SK-N-MC (cell line): ENCODE measurements at regions not wholly inside any gene's neighbourhood (a gene's known extent, or its start where the extent isn't known, plus 50 kb on each side); places are given as distances from the start of the nearest gene placed in this dataset.

ENCODE experiments used
- DNase-seq: peaks from one replicate; pipeline ENCODE4 v3.0.0-alpha.2; 2011; ENCODE audit warnings: low read depth, low spot score
- H3K27ac ChIP-seq: fragments of 200-600 bp; sonication (generic); 2 replicates; pipeline ENCODE4 v1.5.1; 2016; ENCODE audit warnings: mixed run types
- H3K36me3 ChIP-seq: fragments of 200-600 bp; sonication (generic); 2 replicates; pipeline ENCODE4 v1.6.1; 2017; ENCODE audit warnings: antibody characterized with exemption, low read length, mixed read lengths; ENCODE audit not compliant: insufficient read depth
- H3K4me3 ChIP-seq: fragments of 200-600 bp; sonication (generic); 2 replicates; pipeline ENCODE4 v1.5.1; 2016
- H3K9ac ChIP-seq: fragments of 200-600 bp; sonication (generic); 2 replicates; pipeline ENCODE4 v1.8.0; 2017; ENCODE audit warnings: mixed run types, mixed read lengths; ENCODE audit not compliant: insufficient read length
- H3K9me3 ChIP-seq: fragments of 200-600 bp; sonication (generic); 2 replicates; pipeline ENCODE4 v1.6.1; 2017; ENCODE audit warnings: low read depth, mild to moderate bottlenecking, antibody characterized with exemption, low read length, moderate library complexity, mixed read lengths
- EZH2 ChIP-seq: fragments of 200-600 bp; sonication (generic); IDR thresholded peaks from one replicate; pipeline ENCODE4 v1.6.1; 2017; ENCODE audit warnings: antibody characterized with exemption
- FOXP2 ChIP-seq: optimal IDR thresholded peaks from 2 replicates; pipeline ENCODE3; 2011; ENCODE audit warnings: mild to moderate bottlenecking, moderate library complexity; ENCODE audit not compliant: insufficient read depth; ENCODE audit errors: extremely low read length, control extremely low read depth
- POLR2AphosphoS5 ChIP-seq: IDR thresholded peaks from 2 replicates; pipeline ENCODE4 v1.6.1; 2012; ENCODE audit warnings: mild to moderate bottlenecking, low read depth, low read length, borderline replicate concordance

DNA sequence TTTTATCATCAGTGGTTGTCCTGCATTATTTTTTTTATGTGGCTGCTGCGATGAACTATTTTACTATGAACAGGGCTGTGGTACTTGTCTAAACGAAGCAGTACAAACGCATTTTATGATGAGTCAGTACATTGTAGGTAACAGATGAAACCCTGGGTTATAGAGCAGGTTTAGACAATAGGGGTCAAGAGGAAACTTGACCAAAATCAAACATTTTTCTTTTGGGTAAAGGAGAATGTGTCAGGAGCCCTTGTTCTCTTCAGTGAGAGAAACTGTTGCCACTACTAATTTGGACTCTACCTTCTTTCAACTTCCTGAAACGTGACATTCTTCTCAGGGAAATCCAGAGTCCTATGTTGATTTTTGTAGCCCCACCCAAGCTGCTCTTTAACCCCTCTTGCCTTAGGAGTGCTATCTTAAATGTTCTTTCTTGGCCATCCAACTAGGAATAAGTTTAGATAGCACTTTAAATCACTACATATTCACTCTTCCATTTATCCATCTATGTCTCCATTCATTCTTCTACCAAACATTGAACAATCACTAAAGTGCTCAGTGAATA is 415.8 kb upstream of the NR3C2 start:
- H3K36me3 ChIP-seq = no peaks in the 10 kb centered on the region
- no peaks in the 10 kb centered on the region for H3K9me3 ChIP-seq
- no peak for DNase-seq
- no peak overlapping the region for H3K27ac ChIP-seq
- TF ChIP-seq EZH2 (no peak), FOXP2 (no peak), POLR2AphosphoS5 (no peak)
- no peak overlapping the region for H3K9ac ChIP-seq
- H3K4me3 ChIP-seq = no peak overlapping the region

DNA sequence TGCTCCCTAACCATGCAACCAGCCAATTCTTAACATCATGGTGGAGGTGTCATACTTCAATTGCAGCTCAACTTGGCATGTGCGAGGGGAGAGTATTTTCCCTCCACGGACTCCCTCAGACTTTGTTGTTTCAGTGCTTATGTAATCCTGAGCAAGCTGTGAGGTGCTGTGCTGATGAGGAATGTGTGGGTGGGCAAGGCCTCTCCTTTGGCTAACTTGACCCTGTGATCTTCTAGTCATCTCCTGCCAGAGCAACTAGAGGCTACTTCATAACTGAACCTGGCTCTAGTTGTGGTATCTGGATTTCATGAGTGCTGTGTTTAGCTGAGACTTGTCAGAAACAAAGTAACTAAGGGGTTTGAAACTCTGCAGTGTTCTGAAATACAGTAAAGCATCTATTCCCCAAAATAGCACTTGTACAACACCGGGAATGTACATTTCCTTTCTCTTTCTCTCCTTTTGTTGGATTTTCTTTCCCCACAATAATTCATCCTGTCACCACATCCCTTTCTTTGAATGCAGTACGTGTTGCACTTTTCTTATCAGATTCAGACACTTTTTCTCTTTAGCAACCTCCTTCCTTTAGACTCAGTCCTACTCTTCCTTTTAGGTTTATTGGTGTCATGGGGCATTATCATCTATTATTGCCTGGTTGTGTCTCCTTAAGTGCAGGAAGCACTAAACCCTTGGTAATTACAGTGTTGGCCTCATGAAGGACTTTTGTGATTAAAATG is 415.2 kb upstream of the NR3C2 start:
- no peak overlapping the region for H3K27ac ChIP-seq
- no peaks in the 10 kb centered on the region for H3K36me3 ChIP-seq
- no peak overlapping the region for H3K4me3 ChIP-seq
- no peak for DNase-seq
- no peak overlapping the region for H3K9ac ChIP-seq
- no peak for TF ChIP-seq POLR2AphosphoS5
- TF ChIP-seq EZH2 = no peak
- no peak for TF ChIP-seq FOXP2
- no peaks in the 10 kb centered on the region for H3K9me3 ChIP-seq

DNA sequence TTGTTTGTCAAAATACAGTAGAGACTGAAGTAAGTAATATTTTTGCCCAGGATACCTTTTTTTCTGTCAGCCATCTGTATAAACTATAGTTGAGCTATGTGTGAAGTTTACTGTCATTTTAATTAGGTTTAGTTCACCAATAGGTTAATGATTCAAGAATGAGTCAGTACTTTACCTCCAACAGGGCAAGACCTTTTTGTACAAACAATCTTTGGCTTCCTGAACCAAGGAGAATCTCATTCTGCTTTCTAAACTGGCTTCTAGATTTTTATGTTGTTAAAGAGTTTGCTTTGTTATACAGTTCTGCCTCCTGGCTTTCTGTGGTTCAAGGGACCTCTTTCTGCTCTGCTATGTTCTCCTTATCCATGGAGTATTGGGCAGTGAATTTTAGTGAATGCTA is 412.0 kb upstream of the NR3C2 start:
- Histone ChIP-seq H3K9me3 (no peaks in the 10 kb centered on the region), H3K36me3 (no peaks in the 10 kb centered on the region), H3K27ac (no peak overlapping the region), H3K9ac (no peak overlapping the region), H3K4me3 (no peak overlapping the region)
- no peak for DNase-seq
- no peak for TF ChIP-seq POLR2AphosphoS5
- TF ChIP-seq EZH2 = no peak
- no peak for TF ChIP-seq FOXP2

DNA sequence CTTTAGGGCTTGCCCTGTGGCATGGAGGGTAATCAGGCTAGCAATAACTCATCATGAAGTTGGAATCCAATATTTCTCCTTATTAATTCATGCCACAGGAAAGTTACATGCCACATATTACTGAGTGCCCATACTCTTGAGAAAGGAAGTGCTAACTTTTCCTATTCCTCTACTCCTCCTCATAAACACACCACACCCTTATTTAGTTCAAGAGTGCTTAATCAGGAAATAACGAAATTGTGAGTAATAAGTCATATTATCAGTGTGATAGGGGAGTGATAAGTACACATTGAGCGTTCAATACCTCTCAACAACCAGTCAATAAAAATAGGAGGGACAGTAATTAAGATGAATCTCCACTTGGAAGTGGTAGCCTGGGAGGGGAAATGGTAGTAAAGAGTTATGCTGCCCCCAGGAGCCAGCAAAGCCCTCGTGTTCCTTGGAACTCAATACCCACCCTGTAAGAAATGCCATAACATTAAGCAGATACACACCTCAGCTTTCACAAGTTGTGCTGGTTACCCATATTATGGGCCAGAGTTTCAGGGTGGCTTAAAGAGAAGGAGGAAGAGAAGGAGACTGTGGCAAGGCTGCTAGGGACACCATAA is 410.0 kb upstream of the NR3C2 start:
- TF ChIP-seq FOXP2 (no peak), EZH2 (no peak), POLR2AphosphoS5 (no peak)
- no peak overlapping the region for H3K9ac ChIP-seq
- no peak overlapping the region for H3K27ac ChIP-seq
- H3K4me3 ChIP-seq = no peak overlapping the region
- H3K36me3 ChIP-seq = no peaks in the 10 kb centered on the region
- no peak for DNase-seq
- H3K9me3 ChIP-seq = no peaks in the 10 kb centered on the region

DNA sequence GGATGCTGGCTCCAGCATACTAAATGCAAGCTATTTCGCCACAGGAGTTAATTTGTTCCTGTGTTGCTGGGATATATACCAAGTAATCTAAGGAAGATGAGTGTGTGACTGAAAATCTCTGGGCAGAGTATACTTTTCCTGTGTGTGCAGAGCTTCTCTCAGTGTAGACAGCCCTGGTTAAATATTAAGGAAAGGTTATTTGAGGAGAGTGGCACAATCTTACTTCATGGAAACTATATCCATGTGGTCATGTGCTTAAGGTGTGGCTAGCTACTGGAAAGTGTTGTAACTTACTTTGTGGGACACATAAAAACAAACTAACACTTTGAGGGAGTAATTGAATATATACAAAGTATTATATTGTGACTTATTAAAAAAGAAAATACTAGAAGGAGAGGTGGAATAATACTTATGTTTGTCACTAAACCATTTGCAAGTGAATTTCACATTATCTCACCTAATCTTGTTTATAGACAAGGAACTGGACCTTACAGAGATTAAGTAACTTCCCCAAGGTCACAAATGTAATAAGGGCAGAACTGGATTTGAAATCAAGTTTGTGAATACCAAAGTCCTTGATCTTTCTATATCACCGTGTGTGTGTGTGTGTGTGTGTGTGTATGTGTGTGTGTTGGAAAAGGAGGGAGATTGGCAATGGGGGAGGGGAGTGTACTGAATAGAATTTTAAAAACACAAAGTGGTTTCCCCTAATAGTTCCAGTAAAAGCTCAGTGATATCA is 408.2 kb upstream of the NR3C2 start:
- Histone ChIP-seq H3K9me3 (no peaks in the 10 kb centered on the region), H3K4me3 (no peak overlapping the region), H3K36me3 (no peaks in the 10 kb centered on the region), H3K27ac (no peak overlapping the region), H3K9ac (no peak overlapping the region)
- no peak for DNase-seq
- TF ChIP-seq EZH2 (no peak), POLR2AphosphoS5 (no peak), FOXP2 (no peak)

DNA sequence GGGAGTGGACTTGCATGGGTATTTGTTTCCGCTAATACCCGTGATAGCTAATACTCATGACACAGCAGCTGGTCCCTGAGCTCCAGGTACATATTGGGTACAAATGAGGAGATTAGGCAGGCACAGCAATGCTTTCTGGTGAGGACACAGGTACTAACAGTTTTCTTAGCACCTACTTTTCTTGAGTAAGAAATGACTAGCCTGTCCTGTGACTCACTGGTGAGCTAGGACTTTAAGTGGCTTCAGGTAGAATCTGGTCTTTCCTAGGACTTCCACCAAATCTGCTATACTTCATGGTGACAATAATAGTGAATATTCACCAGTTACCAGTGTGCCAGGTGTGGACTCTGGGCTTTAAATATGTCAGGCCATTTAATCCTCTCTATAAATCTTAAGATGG is 407.4 kb upstream of the NR3C2 start:
- no peak for TF ChIP-seq FOXP2
- TF ChIP-seq EZH2 = no peak
- TF ChIP-seq POLR2AphosphoS5 = no peak
- H3K9me3 ChIP-seq = no peaks in the 10 kb centered on the region
- no peak overlapping the region for H3K4me3 ChIP-seq
- no peak overlapping the region for H3K27ac ChIP-seq
- H3K36me3 ChIP-seq = no peaks in the 10 kb centered on the region
- DNase-seq = no peak
- no peak overlapping the region for H3K9ac ChIP-seq

DNA sequence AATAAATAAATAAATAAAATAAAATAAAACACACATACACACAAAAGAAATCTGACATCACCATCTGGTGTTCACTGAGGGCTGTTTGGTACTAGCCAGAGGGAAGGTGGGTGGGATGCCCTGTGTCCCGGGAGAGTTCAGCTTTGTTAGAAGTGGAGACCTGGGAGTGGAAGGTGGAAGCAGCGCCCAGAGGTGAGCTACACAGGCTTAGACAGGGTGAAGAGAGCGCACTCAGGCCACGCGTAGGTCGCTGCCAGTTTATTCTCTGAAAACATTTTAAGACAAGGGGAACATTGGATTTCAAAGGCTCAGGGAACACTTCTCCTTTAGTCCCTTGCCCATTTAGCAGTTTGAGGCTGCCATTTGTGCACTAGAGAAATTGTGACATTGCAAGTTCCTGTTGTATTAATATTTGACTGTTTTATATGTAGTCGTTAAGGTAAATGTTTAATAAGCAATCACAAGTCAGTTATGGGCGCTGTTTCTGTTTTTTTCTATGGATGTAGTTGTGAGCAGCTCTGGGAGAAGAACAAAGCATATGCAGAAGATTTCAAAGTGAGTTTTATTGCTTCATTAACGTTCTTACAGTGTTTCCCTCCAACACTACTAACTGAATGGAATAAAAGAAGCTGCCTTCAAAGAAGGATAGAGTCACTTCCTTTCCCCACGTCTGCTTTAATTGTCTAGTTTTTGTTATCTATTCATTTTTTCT is 405.5 kb upstream of the NR3C2 start:
- DNase-seq = no peak
- Histone ChIP-seq H3K36me3 (no peaks in the 10 kb centered on the region), H3K27ac (no peak overlapping the region), H3K9ac (no peak overlapping the region), H3K4me3 (no peak overlapping the region), H3K9me3 (no peaks in the 10 kb centered on the region)
- TF ChIP-seq EZH2 (no peak), POLR2AphosphoS5 (no peak), FOXP2 (no peak)
